COLO668 (cell line): ENCODE measurements at regions not wholly inside any gene's neighbourhood (a gene's known extent, or its start where the extent isn't known, plus 50 kb on each side); places are given as distances from the start of the nearest gene placed in this dataset.
"Not testable (repeated sequence)": the region's sequence is repeated elsewhere in the genome, so short reads cannot be mapped to it uniquely, and the experiment has no call there.

ENCODE experiments used
- DNase-seq: peaks from one replicate; lab custom pipeline; 2025; ENCODE audit not compliant: unreplicated experiment; lab: John Stamatoyannopoulos, UW

GRCh38 chr7:124257638-124258308, 224.9 kb upstream of the TMEM229A start:
- no peak for DNase-seq

DNA sequence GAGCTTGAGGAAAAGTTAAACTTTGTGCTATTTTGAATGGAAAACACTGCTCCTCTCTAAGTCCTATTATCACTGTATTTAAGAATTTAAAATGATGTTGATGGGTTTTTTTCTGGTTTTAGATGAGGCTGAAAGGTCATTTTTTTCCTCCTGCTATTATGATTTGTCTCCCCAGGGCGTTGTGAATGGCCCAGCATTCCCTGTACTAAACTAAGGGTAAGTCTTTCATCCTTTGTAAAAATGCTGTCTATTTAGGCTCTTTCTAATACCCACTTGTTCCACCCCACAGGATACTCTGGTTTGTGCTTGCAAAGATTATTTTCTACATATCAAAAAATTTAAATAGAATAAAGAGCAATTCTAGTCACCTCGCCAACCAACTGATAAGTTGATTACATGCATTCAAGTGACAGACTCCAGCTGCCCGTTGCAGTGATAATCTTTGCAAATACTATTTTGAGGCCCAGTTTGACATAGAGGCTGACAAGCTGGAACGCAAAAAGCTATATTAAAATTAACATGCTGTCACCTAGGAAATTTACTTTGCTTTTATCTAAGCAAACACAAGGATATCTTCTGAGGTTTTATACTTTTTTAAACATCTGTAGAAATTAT, 222.3 kb upstream of the TMEM229A start:
- no peak for DNase-seq

GRCh38 chr7:124254396-124254795, 221.5 kb upstream of the TMEM229A start:
- DNase-seq: no peak

- no peak for DNase-seq
These were observed 218.8 kb upstream of the TMEM229A start for GRCh38 chr7:124251636-124252035.

GRCh38 chr7:124250297-124251034, 217.6 kb upstream of the TMEM229A start:
- DNase-seq: no peak

- DNase-seq: no peak
These were observed 214.8 kb upstream of the TMEM229A start for GRCh38 chr7:124247691-124248090.

- DNase-seq: no peak
These were observed 213.5 kb upstream of the TMEM229A start for GRCh38 chr7:124246262-124246863.

DNA sequence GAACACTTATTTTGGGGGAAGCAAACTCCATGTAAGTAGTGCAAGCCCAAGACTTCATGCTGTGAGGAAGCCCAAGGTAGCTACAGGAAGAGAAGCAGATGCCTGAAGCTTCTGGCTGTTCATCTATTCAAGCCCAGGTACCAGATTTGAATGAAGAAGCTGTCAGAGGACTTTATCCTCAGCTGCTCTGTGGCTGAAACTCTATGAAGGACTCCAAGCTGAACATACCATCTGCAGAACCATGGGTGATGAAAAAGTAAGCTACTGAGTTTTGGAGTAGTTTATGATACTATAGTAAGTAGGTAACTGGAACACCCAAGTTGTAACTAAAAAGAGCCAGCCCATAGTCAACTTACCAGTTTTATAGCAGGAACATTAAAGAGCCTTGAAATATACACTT, 211.6 kb upstream of the TMEM229A start:
- DNase-seq: not testable (repeated sequence)

GRCh38 chr7:124219681-124220080, 186.8 kb upstream of the TMEM229A start:
- DNase-seq: no peak

GRCh38 chr7:124208642-124209041, 175.8 kb upstream of the TMEM229A start:
- no peak for DNase-seq

DNA sequence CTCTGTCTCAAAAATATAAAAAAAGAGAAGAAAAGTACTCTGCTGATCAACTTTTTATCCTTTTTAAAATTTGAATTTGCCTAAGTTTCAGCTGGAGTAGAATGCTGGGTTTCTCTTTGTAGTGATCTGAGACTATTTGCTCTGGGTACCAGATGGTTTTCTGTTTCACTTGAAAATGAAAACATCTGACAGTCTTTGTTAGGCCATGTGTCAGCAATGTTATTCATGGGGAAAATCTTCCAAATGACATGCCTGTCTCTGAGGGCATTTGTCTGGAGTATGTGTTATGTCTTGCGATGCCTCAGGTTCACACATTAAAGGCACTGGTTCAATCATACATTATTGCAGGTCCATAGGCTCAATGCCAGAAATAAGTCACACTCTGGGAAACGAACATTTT, 175.3 kb upstream of the TMEM229A start:
- DNase-seq: no peak

- no peak for DNase-seq
These were observed 172.7 kb upstream of the TMEM229A start for GRCh38 chr7:124205526-124205925.

GRCh38 chr7:124202546-124202945, 169.7 kb upstream of the TMEM229A start:
- no peak for DNase-seq

- DNase-seq: no peak
These were observed 169.0 kb upstream of the TMEM229A start for GRCh38 chr7:124201768-124202349.

DNA sequence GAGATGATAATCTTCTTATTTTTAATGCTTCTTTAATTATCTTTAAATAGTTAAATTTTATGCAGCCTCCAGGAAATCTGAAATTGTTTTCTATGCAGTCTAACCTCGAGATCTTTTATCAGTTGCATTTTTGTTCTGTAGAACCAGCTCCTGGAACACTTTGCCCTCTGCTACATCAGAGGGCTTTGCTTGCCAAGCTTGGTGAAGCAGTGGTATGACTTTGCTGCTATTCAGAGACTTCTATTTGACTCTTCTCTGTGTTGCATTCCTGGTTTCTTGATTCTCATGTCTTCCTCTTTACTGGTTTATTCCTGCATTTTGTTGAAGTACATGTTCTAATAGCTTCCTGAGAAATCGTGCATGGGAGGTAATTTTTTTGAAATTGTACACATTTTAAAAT, 163.7 kb upstream of the TMEM229A start:
- no peak for DNase-seq

DNA sequence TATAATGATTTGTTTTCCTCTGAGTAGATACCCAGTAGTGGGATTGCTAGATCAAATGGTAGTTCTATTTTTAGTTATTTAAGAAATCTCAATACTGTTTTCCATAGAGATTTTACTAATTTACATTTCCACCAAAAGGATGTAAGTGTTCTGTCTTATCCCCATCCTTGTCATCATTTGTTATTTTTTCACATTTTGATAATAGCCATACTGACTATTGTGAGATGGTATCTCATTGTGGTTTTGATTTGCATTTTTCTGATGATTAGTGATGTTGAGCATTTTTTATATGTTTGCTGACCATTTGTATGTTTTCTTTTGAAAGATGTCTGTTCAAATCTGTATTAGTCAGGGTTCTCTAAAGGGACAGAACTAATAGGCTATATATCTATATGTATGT, 160.0 kb upstream of the TMEM229A start:
- no peak for DNase-seq

- no peak for DNase-seq
These were observed 158.8 kb upstream of the TMEM229A start for GRCh38 chr7:124191713-124192112.

DNA sequence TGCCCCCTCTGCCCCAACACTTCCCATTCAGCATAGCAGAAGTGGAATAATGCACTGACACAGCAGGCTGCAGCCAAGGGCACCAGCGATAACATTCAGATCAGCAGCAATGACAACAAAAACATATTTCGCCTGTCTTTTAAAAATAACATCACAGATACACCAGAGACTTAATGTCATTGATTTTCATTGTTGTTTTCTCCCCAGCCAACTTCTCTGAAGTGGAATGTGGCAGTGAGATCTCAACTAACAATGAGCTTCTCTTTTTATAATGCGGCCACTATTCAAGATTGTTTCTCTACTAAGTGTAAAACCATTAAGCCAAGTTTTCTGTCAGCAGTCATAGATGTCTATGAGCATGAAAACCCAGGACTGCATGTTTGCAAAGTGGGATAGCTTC, 158.2 kb upstream of the TMEM229A start:
- no peak for DNase-seq

DNA sequence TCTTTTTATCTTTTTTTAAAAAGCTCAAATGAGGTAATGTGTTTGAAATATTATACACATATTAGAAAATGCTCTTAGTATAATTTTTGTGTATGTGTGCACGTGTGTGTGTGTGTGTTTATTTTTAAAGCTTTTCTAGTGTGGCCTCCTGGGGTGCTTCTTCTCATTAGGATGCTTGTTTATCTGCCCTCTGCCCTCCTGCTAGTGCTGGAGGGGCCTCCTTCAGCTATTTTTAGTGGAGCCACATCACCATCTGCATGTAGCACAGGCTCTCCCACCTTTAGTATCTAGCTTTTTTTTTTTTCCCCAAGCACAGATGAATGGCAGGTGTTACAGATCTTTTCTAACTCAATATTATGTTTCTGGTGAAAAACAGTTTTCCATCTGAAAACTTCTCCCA, 155.7 kb upstream of the TMEM229A start:
- no peak for DNase-seq

DNA sequence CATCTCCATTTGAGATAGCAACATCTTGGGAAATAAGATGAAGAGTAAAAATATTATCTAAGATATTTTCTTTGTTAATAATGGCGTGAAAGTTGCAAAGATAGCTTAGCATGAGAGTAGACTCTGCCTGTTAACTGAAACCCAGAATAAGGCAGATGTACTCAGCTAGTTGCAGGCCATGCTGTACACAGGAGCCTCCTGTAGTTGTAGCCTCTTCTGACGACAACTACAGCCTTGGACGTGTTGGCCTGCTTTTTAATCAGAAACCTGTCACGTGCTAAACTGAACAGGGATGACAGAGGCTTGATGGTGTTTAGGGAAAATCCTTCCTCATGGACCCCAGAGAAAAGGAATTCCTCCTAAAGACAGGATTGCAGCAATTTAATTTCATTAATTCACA, 155.1 kb upstream of the TMEM229A start:
- DNase-seq: no peak

DNA sequence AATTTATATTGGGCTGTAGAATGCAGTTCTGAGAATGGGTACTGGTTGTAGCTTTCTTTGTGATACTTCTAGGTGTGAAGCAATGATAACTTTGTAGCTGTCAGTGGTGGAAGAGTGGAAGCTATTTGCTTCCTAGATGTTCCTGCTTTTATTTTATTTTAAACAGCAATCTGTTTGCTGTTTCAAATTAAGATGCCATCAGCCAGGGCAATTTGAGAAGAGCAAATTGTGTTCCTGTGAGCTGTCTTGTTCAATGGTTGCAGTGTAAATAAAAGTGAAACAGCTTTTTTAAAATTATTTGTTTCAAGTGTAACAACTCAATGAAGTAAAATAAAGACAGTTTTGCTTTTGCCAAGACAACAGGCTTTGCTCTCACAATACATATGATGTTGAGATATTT, 150.8 kb upstream of the TMEM229A start:
- DNase-seq: no peak

- DNase-seq: no peak
These were observed 146.8 kb upstream of the TMEM229A start for GRCh38 chr7:124179641-124180040.
